Mucosa of descending colon (tissue), 3 donors: ENCODE measurements at regions not wholly inside any gene's neighbourhood (a gene's known extent, or its start where the extent isn't known, plus 50 kb on each side); places are given as distances from the start of the nearest gene placed in this dataset.

ENCODE experiments used
- ATAC-seq: fragments of 200-7000 bp; cut with Tn5 transposase; one replicate; pipeline ENCODE4 v1.9.1; 2020; ENCODE audit warnings: mild to moderate bottlenecking, moderate library complexity
- DNase-seq, 3 donors: peaks; one replicate each; pipeline ENCODE4 v3.0.0-alpha.2; 2020
- H3K36me3 ChIP-seq: fragments of 200-600 bp; one replicate; pipeline ENCODE4 v1.8.0; 2021; ENCODE audit warnings: low read depth, mild to moderate bottlenecking
- H3K4me1 ChIP-seq: fragments of 200-600 bp; one replicate; pipeline ENCODE4 v1.8.0; 2021; ENCODE audit warnings: low read depth, mild to moderate bottlenecking
- H3K4me3 ChIP-seq: fragments of 200-600 bp; one replicate; pipeline ENCODE4 v1.8.0; 2021; ENCODE audit warnings: mild to moderate bottlenecking
- H3K9me3 ChIP-seq: fragments of 200-600 bp; one replicate; pipeline ENCODE4 v1.8.0; 2021; ENCODE audit warnings: mild to moderate bottlenecking
- CTCF ChIP-seq: fragments of 200-600 bp; IDR thresholded peaks from one replicate; pipeline ENCODE4 v1.8.0; 2022; ENCODE audit warnings: antibody characterized with exemption, mild to moderate bottlenecking
- intact Hi-C, 2 donors: fragments of 100-400 bp; cut with DNase I in 1 of 2; cut with micrococcal nuclease in 1 of 2; formaldehyde crosslinking; loops; one replicate each; pipeline versions ENCODE4 v1.11.0 to v1.11.1; 2022; cut with DNase I, micrococcal nuclease
- donor health status: DM: no; HTN: no; CAD: no; lungs with moderate emphysema.
- donor health status: DM: no; HTN: no; CAD: no.
- donor health status: DM: no; HTN: yes; CAD: no.

GRCh38 chr5:121691478-121691877, 160.2 kb upstream of the FTMT start:
- Histone ChIP-seq H3K36me3 (no peaks in the 10 kb centered on the region), H3K9me3 (no peaks in the 10 kb centered on the region), H3K4me1 (no peaks in the 10 kb centered on the region), H3K4me3 (no peak overlapping the region)
- DNase-seq (peak in 1 of 3 donors; percentile 2), ATAC-seq (peak; percentile 45)
- TF ChIP-seq CTCF: no peak
- intact Hi-C loops: no loop called here

GRCh38 chr5:121692158-121692557, 159.5 kb upstream of the FTMT start:
- H3K4me1 ChIP-seq: no peaks in the 10 kb centered on the region
- H3K9me3 ChIP-seq: no peaks in the 10 kb centered on the region
- intact Hi-C loops: no loop called here
- no peak for DNase-seq
- ATAC-seq: no peak
- H3K36me3 ChIP-seq: no peaks in the 10 kb centered on the region
- no peak overlapping the region for H3K4me3 ChIP-seq
- no peak for TF ChIP-seq CTCF

- Histone ChIP-seq H3K4me3 (no peak overlapping the region), H3K4me1 (no peaks in the 10 kb centered on the region), H3K9me3 (no peaks in the 10 kb centered on the region), H3K36me3 (no peaks in the 10 kb centered on the region)
- ATAC-seq (no peak), DNase-seq (no peak)
- intact Hi-C loops: no loop called here
- TF ChIP-seq CTCF: no peak
Measured at GRCh38 chr5:121693864-121694263, 157.8 kb upstream of the FTMT start.

- H3K4me3 ChIP-seq: no peak overlapping the region
- no peaks in the 10 kb centered on the region for H3K4me1 ChIP-seq
- no peaks in the 10 kb centered on the region for H3K9me3 ChIP-seq
- TF ChIP-seq CTCF: no peak
- no peaks in the 10 kb centered on the region for H3K36me3 ChIP-seq
- intact Hi-C loops: no loop called here
- ATAC-seq: no peak
- DNase-seq: no peak
Measured at GRCh38 chr5:121695307-121695706, 156.4 kb upstream of the FTMT start.

- Histone ChIP-seq H3K4me3 (no peak overlapping the region), H3K4me1 (no peaks in the 10 kb centered on the region), H3K9me3 (no peaks in the 10 kb centered on the region), H3K36me3 (no peaks in the 10 kb centered on the region)
- DNase-seq (no peak), ATAC-seq (no peak)
- intact Hi-C loops: no loop called here
- no peak for TF ChIP-seq CTCF
Measured at GRCh38 chr5:121698690-121699089, 153.0 kb upstream of the FTMT start.

GRCh38 chr5:121701731-121702130, 150.0 kb upstream of the FTMT start:
- ATAC-seq (no peak), DNase-seq (no peak)
- intact Hi-C loops: no loop called here
- Histone ChIP-seq H3K4me3 (no peak overlapping the region), H3K4me1 (no peaks in the 10 kb centered on the region), H3K36me3 (no peaks in the 10 kb centered on the region), H3K9me3 (no peaks in the 10 kb centered on the region)
- TF ChIP-seq CTCF: no peak
